GM12891 (cell line): ENCODE measurements at regions not wholly inside any gene's neighbourhood (a gene's known extent, or its start where the extent isn't known, plus 50 kb on each side); places are given as distances from the start of the nearest gene placed in this dataset.

Experiments used
- POLR2A ChIP-seq: IDR thresholded peaks from 2 replicates; pipeline ENCODE4 v1.6.1; 2011; ENCODE audit warnings: low read depth, low read length, control low read depth
- POLR2AphosphoS5 ChIP-seq: IDR thresholded peaks from 2 replicates; pipeline ENCODE4 v1.6.1; 2011; ENCODE audit warnings: low read depth, low read length, control low read depth
- SPI1 ChIP-seq: IDR thresholded peaks from 2 replicates; pipeline ENCODE4 v1.6.1; 2011; ENCODE audit warnings: low read depth, low read length, control low read depth
- TAF1 ChIP-seq: IDR thresholded peaks from 2 replicates; pipeline ENCODE4 v1.6.1; 2011; ENCODE audit warnings: low read depth, low read length, control low read depth

- TF ChIP-seq POLR2AphosphoS5 = no peak
- TF ChIP-seq SPI1 = no peak
- TF ChIP-seq POLR2A = no peak
- TF ChIP-seq TAF1 = no peak
These were observed 287.1 kb downstream of the WDR11 start for GRCh38 chr10:121138112-121138860.
